ENCODE measurements at regions not wholly inside any gene's neighbourhood (a gene's known extent, or its start where the extent isn't known, plus 50 kb on each side); places are given as distances from the start of the nearest gene placed in this dataset.

DNA sequence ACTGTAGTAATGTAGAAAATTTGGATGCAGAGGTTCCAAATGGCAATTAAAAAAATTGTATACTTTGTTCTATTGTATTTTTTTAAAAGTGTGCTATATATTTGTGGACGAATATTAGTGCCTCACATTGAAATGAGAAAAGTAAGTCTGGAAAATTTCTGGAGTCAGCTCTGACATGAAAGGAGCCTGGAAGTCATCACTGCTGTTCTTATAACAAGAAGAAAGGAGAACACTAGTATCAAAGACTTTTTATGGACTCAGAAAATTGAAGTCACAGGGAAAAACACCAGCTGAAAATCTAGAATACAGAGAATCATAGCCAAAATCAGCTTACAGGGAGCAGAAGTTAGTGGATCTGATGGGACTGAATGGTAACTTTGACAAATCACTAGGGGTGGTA lies 1450.7 kb upstream of the SPRY2 start:
- DNase-seq (ENCODE audit: low read depth), result no peak

DNA sequence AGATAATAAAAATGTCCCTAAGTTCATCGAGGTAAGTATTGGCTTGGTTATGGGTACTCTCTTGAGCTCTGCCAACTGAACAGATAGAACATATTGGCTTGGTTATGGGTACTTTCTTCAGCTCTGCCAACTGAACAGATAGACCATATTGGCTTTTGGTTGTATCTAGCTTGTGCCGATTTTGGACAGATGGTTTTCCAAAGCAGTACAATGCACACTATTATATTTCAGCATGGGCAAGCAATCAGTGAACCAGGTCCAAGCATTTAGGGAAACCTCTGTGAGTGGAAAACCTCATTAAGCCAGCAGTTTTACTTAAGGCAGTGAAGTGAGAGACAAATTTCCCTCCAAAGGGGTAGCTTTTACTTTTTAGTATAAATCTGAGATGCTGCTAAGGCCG lies 1440.5 kb upstream of the SPRY2 start:
- no peak for DNase-seq (ENCODE audit: low read depth)

DNA sequence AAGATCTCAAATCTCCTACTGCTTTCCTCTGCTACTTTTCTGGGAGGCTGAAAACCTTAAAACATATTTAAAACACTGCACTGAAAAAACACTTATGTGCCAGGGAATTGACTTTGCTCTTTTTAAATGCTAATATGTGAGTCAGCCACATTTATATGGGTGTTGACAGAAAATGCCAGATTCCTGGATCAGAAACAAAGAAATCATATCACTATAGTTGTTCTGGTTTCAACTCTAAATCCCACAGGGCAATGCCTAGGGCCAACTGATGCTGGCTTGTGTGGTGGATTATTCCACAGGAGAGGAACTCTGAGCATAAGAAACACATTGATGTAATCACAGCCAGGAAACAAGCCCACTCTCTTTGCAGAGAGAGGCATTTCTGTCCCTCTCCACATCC lies 1439.0 kb upstream of the SPRY2 start:
- no peak for DNase-seq (ENCODE audit: low read depth)

DNA sequence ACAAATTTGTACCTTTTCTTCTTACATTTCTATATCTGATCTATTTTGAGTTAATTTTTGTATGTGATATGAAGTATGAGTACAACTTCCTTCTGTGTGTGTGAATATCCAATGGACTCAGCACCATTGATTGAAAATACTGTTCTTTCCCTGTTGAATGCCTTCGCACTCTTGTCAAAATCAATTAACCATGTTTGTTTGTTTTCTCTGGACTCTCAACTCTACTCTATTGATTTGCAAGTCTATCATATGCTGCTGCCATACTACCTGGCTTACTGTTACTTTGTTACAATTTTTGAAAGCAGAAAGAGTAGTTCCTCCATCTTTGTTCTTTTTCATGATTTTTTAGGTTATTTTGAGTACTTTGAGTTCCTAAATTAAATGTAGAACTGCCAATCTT lies 1437.4 kb upstream of the SPRY2 start:
- DNase-seq (ENCODE audit: low read depth), result no peak

DNA sequence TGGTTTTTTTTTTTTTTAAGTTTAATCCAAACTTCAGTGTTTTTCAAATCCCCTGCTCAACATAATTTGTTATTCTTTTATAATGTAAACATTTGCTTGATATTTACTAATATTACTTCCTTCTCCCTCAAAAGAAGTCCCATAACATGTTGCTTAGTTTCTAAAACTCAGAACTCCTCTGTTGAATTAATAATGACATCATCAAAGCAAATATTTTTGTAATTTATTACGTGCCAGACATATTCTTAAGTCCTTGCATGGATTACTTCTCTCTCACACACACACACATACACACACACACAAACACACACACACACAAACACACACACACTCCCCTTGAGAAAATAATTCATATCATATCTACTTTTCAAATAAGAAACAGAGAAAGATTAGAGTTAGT lies 1432.3 kb upstream of the SPRY2 start:
- no peak for DNase-seq (ENCODE audit: low read depth)

DNA sequence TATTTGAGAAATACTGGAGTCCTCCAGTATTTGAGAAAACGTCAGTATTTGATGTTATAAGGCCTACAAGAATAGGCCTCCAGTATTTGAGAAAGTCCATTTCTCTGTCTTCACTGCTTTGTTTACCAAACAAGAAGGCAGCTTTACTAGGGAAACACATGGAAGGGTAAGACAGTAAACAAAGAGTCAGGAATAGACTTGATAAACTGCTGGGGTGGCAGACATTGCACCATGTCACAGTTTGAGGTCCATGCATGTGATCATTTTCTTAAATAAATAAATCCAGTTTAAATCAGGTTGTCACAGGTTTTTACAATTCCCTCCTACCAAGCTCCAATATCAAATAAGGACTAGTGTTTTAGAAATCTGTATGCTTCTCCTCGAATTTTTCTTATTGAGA lies 1431.0 kb upstream of the SPRY2 start:
- DNase-seq (ENCODE audit: low read depth), result no peak

DNA sequence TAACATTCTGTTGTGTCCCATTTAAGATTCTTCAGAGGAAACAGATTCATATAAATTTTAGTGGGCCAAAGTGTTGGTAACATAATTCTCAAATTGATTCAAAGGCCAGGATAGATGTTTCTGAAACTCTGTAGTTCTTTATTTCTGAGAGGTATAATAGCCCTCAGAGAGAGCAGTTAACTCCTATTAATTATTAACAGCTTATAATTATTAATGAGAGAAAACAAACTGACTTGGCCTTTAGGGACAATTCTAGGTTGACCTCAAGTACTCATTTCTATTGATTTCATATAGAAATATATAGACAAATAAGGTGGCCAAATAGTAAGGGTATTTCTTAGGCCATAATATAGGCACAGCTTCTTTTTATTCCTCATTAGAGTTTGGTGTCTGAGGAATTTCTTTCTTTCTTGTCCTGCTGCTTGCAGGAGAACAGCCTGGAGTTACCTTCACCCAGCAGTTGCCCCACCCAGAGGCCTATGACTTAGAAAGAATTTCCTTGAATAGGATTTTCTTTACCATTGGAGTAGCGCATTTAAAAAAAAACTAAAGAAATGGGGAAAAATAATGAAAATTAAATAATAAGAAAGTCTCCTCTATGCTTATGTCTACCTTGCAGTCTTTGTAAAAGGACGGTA lies 1430.1 kb upstream of the SPRY2 start:
- no peak for DNase-seq (ENCODE audit: low read depth)

DNA sequence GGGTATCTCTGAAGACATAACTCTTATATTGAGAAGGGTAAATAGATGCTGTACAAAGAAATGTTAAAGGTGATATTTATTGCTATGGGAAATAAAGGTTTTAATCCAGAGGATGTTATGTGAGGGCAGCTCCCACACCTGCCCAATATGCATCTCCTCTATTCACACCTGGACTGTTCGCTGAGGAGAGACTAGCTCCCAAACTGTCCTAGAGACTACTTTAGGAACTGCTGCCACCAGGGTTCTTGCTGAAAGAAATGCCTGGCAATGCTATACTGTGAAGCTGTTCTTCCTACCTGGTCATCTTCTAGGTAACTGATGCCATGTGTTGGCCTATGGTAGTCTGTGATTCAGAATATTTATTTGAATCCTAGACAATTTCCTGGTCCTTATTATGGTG lies 1421.5 kb upstream of the SPRY2 start:
- no peak for DNase-seq (ENCODE audit: low read depth)

DNA sequence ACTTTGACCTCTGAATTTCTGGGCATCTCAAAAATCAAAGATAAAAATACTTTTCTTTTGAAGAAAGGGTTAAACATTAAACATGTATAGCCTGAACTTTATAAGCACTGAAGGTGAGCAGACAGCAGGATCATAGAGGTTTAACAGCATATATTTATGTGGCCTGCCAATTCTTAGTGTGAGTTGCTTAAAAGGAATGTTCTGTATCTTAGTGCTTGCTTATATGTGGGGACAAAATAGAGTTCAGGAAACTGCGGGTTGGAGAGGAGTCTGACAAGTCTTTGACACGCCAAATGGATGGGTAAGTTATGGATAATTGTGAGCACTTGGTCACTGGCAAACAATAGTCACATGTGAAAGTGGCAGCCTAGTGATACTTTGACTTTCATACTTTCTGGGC lies 1419.4 kb upstream of the SPRY2 start:
- DNase-seq (ENCODE audit: low read depth), result peak; percentile 1

DNA sequence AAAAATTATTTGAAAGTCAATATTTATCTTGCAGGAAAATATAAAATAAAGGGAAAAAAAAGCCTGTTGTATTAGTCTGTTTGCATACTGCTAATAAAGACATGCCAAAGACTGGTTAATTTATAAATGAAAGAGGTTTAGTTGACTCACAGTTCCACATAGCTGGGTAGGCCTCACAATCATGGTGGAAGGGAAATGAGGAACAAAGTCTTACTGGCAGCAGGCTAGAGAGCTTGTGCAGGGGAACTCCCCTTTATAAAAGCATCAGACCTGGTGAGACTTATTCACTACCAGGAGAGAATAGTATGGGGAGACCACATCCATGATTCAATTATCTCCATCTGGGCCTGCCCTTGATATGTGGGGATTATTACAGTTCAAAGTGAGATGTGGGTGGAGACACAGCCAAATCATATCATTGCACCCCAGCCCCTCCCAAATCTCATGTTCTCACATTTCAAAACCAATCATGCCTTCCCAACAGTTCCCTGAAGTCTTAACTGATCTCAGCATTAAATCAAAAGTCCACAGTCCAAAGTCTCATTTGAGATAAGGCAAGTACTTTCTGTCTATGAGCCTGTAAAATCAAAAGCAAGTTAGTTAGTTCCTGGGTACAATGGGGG lies 1416.5 kb upstream of the SPRY2 start:
- no peak for DNase-seq (ENCODE audit: low read depth)

DNA sequence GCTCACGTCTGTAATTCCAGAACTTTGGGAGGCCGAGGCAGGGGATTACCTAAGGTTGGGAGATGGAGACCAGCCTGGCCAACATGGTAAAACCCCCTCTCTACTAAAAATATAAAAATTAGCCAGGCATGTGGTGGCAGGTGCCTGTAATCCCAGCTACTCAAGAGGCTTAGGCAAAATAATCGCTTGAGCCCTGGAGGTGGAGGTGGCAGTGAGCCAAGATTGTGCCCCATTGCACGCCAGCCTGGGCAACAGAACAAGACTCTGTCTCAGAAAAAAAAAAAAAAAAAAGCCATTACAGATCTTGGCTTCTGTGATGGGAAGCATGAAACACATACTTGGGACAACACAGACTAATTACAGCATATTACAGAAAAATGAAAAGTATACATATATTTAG lies 1404.5 kb upstream of the SPRY2 start:
- DNase-seq (ENCODE audit: low read depth), result no peak

DNA sequence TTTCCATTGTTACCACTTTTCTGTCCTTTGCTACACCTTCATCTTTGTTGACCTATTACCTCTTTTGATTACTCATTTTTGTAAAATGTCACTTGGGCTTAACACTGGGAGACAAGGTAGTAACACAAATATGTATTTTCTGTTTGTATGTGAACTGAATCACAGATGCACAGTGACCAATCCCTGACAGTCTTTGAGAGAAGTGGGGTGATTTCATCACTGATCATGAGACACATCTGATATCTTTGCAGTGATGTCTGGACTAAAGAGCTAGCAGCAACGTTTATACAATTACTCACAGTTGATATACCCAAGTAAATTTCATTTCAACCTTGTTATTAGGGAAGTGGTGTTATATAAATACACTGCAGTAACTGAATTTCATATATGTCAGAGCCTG lies 1397.4 kb upstream of the SPRY2 start:
- DNase-seq (ENCODE audit: low read depth), result peak; percentile 15

DNA sequence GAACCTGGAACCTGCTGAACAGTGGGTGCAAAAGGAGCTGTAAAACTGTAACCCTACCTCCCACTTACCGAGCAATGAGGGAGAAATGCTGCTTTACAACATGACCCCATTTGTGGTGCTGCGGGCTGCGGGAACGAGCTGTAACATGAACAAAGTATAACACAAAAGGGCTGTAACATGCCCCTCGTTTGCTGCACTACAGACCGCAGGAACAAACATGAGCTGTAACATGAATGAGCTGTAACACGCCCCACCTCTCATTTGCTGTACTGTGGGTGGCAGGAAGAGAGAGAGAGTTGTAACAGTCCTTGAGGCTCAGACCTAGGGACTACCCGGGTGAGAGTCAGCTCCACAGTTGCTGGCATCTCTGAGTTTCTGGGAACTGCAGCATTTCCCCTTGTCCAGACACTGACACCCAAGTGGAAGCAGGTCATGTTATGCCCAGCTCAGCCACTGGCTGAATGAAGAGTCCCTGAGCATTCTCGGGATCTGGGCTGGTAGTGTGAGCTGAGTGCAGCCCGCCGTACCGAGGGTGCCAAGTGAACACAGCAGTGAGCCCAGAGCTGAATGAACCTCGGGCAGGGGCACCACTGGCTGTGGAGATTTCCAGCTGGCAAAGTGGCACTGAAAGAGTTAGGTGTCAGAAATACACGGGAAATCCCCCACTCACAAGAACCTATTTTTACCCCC lies 1385.3 kb upstream of the SPRY2 start:
- no peak for DNase-seq (ENCODE audit: low read depth)

DNA sequence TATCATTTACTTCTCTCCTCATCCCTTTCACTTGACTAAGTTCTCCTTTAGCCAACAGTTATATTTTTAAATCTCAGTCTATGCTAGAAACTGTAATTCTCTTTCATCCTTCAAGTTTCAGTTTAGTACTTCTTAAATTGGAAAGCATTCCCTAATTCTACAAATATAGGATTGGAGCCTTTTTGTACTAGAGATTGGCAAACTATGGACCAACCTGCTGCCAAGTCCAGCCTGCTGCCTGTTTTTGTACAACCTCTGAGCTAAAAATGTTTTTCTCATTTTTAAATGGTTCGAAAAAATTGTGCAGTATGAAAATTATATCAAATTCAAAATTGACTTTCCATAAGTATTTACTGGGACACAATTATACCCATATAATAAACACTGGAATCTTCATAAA lies 1381.5 kb upstream of the SPRY2 start:
- DNase-seq (ENCODE audit: low read depth), result no peak

DNA sequence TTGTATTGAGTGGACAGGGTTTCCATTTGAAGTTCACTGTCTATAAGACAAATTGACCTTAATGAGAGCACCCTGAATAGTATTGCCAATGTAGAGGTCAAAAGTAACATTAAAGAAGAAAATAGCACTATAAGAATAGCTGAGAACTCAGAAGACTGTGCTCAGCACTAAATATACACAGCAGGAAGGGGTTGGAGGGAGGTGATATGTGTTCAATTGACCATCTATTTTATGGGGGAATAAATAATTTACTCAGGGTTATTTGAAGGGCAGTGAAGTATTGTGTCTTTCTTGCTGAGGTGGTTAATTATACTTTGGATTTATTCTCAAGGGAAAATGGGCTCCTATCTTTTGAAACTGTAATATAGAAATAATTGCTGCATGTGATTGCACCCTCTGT lies 1380.5 kb upstream of the SPRY2 start:
- no peak for DNase-seq (ENCODE audit: low read depth)

DNA sequence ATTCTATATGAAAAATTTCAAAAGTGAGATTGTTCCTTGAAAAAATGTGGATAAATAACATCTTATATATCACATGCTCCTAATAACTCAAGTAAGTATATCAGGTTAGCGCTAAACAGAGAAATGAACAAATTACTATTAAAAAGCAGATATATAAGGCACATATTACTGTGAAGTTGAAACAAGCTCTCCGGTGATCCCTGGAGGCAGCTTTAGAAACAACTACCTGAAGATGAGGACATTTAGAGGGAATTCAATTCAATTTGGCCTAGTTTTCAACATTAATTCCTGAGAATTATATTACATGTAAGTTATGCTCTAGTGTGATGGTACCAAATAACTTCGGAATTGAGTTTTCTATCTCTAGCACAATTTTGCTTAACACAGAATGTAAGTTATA lies 1373.6 kb upstream of the SPRY2 start:
- DNase-seq (ENCODE audit: low read depth), result no peak

DNA sequence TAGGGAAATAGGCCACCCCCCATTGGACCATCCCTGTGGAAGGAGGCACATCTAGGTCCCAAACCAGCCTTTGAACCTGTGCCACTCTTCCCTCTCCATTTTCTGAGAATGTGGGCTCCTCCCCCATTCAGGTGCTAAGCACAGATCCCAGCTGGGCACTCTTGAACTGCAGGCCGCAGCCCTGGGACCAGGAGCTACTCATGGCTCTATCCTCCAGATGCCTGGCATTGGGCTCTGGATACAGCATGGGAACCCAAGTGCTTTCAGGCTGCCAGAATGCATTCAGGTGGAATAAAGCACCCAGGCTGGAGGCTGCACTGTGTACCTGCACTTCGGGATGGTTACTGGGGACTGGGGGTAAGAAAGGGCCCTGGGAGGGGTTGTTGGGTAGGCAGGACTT lies 1372.3 kb upstream of the SPRY2 start:
- no peak for DNase-seq (ENCODE audit: low read depth)

DNA sequence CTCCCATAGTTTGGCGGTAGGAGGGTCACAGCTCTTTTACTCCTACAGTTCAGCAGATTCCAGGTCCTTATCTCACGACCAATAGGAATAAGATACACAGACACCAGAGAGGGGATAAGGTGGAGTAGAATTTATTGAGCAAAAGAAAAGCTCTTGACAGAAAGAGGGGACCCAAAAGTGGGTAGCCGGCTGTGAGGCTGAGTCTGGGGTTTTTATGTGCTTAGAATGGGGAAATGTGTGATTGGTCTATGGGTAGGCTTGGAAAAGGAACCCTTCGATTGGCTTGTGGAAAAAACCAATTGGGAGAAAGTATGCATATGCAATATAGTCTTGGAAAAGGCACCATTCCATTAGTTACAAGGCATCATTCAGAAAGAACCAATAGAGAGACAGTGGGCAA lies 1356.9 kb upstream of the SPRY2 start:
- DNase-seq (ENCODE audit: low read depth), result no peak

DNA sequence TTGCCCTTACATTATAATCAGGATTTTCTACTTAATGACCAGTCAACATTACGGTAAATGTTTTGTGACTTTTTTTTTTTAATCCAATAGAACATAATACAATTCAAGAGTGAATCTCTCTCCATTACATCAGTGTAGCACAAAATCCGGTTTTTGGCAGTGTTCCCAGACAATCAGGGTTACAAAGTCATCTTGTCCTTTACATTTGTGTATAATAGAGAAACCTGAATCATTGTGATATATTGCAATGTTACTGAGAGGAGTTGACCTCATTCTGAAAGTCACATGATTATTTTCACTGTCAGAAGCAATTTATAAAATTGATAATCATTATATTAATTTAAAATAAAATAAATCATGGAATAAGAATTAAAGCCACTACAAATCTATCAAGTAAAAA lies 1346.0 kb upstream of the SPRY2 start:
- DNase-seq (ENCODE audit: low read depth), result peak; percentile 54

DNA sequence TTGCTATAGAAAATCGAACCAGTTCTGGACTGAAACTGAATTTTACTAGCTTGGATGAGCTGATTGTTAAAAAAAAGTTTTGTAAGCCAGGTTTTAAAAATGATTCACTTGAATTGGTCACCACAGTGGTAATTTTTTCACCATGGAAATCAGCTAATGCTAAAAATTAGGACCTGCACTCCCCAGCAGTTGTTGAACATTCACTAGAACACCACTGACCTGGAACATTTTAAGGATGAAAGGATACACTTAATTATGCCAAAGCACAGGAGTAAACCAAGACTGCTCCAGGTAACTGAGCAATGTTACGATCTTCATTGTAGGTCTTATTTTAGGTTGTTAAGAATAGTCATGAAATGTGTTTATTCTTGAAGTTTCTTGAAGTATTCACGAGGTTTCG lies 1342.6 kb upstream of the SPRY2 start:
- DNase-seq (ENCODE audit: low read depth), result no peak

DNA sequence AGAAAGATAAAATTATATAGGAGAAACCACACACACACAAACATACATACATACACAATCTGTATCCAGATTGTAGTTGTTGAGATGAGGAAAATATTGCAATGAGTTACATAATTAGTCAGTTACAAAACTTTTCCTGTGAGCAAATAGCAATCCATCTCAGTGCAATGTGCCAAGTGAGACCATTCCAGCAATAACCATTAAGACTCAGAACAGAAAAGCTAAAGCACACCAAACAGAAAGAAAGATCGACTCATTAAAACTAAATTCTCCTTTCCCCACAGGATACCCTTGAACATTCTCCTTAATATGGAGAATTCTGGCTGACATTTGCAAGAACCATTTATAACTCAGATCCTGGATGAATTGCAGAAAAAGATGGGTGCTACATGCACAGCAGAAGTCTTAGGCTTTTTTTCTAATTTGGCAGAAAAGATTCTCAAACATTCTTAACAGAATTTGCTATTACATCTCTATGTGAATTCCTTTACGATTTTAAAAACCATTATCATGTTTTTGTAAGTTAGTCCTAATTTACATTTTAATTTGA lies 1341.2 kb upstream of the SPRY2 start:
- DNase-seq (ENCODE audit: low read depth), result no peak

DNA sequence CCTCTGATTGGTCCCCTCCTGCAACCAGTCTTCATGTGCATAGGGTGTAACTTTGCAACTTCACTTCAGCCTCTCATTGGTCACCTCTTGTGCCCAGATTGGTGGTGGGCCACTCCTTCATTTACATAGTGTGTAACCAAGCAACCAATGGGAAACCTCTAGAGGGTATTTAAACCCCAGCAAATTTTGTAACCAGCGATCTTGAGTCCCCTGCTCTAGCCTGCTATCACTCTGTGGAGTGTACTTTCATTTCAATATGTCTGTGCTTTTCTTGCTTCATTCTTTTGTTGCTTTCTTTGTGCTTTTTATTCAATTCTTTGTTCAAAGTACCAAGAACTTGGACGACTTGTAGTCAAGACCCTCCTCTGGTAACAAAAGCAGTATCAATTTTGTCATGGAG lies 1336.9 kb upstream of the SPRY2 start:
- DNase-seq (ENCODE audit: low read depth), result no peak

DNA sequence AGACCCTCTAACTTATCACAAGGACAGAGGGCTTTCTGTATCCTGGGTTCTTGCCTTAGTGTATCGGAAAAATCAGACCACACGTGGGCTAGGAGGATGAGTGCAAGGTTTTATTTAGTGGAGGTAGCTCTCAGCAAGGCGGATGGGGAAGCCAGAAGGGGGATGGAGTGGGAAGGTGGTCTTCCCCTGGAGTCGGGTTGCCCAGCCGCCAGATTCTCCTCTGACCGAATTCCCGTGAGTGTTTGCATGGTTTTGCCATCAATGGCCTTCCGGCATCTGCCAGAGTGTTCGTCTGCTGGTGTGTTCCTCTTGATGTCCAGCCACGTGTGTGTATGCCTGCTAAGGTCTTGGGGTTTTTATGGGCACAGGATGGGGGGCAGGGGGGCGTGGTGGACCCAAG lies 1335.1 kb upstream of the SPRY2 start:
- no peak for DNase-seq (ENCODE audit: low read depth)

DNA sequence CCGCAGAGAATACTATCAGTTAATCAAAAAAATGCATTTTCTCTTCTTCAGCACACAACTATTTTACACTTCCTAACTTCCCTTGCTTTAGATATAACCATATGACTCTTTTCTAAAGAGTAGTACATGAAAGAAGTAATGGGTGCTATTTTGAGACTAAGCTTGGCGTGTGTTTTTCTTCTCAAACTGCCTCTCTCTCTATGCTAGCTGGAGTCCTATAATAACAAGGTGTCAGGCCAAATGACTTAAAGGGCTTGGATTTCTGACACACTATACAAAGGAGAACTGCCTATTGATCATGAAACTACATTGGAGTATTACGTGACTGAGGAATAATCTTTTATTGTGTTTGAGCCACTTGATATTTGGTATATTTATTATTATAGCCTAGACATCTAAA lies 1330.1 kb upstream of the SPRY2 start:
- no peak for DNase-seq (ENCODE audit: low read depth)

Measured in iris pigment epithelial cell (primary cell).